ENCODE measurements at regions not wholly inside any gene's neighbourhood (a gene's known extent, or its start where the extent isn't known, plus 50 kb on each side); places are given as distances from the start of the nearest gene placed in this dataset.

- no peak for DNase-seq
Measured at GRCh38 chr2:16012029-16012596, 71.8 kb downstream of the MYCN start.

- no peak for DNase-seq
Measured at GRCh38 chr2:16011621-16011960, 71.2 kb downstream of the MYCN start.

GRCh38 chr2:16010951-16011620, 70.7 kb downstream of the MYCN start:
- no peak for DNase-seq

- no peak for DNase-seq
Measured at GRCh38 chr2:16010011-16010410, 69.7 kb downstream of the MYCN start.

- DNase-seq, result no peak
Measured at GRCh38 chr2:16009560-16009959, 69.2 kb downstream of the MYCN start.

- no peak for DNase-seq
Measured at GRCh38 chr2:16008856-16009255, 68.5 kb downstream of the MYCN start.

- DNase-seq, result no peak
Measured at GRCh38 chr2:16008331-16008850, 68.0 kb downstream of the MYCN start.

GRCh38 chr2:16007167-16007934, 67.0 kb downstream of the MYCN start:
- DNase-seq, result no peak

- DNase-seq, result no peak
Measured at GRCh38 chr2:16006537-16007166, 66.3 kb downstream of the MYCN start.

GRCh38 chr2:16005816-16006536, 65.6 kb downstream of the MYCN start:
- no peak for DNase-seq

- no peak for DNase-seq
Measured at GRCh38 chr2:16005389-16005788, 65.0 kb downstream of the MYCN start.

- DNase-seq, result no peak
Measured at GRCh38 chr2:16003809-16004208, 63.5 kb downstream of the MYCN start.

GRCh38 chr2:16003152-16003551, 62.8 kb downstream of the MYCN start:
- no peak for DNase-seq

- no peak for DNase-seq
Measured at GRCh38 chr2:16002575-16002974, 62.2 kb downstream of the MYCN start.

GRCh38 chr2:16002144-16002543, 61.8 kb downstream of the MYCN start:
- no peak for DNase-seq

GRCh38 chr2:16000642-16001041, 60.3 kb downstream of the MYCN start:
- no peak for DNase-seq

GRCh38 chr2:15999596-16000469, 59.5 kb downstream of the MYCN start:
- DNase-seq, result no peak

- DNase-seq, result no peak
Measured at GRCh38 chr2:15997728-15998280, 57.5 kb downstream of the MYCN start.

GRCh38 chr2:15996536-15997423, 56.4 kb downstream of the MYCN start:
- no peak for DNase-seq

All from hindlimb muscle (tissue), 1 donor.